HG03196 (cell line): ENCODE measurements at regions not wholly inside any gene's neighbourhood (a gene's known extent, or its start where the extent isn't known, plus 50 kb on each side); places are given as distances from the start of the nearest gene placed in this dataset.
"Not testable (repeated sequence)": the region's sequence is repeated elsewhere in the genome, so short reads cannot be mapped to it uniquely, and the experiment has no call there.

Experiments used
- ATAC-seq: cut with Tn5 transposase; IDR thresholded peaks from one replicate; pipeline ENCODE4 v1.9.1; 2021; ENCODE audit not compliant: unreplicated experiment

DNA sequence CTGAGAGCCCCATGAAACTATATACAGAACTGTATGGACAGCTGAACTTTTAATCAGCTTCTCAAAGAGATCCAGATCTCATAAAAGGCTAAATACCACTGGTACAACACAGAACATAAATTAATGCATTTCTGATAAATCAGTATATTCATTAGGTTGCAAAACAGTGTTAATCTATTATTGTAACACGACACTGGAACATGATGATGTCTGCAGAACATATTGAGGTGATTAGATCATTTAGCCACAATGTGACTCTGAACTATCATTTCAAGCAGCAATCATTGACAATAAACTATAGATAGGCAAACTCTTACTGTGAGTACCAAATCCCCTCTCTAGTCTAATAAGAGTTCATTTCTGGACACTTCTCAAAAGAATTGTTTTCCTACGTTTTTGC is 50.3 kb downstream of the GASK1B start:
- ATAC-seq: no peak

DNA sequence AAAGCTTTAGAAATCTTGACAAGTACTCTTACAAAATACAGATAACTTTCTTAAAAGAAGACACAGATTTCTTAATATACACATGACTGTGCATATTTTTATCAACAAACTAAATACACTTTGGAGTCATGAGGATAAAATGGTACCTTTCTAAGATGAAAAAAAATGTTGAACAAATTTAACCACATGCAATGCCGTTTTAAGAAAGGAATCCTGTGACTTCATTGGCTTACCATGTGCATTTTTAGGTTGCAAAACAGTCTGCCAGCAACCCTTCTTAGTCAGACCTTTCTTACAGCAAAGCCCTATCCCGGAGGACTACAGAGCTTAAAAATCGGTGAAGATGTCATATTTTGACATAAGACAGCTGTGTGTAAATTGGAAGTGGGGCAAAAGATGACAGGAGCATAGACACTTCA is 51.7 kb downstream of the GASK1B start:
- ATAC-seq: no peak

DNA sequence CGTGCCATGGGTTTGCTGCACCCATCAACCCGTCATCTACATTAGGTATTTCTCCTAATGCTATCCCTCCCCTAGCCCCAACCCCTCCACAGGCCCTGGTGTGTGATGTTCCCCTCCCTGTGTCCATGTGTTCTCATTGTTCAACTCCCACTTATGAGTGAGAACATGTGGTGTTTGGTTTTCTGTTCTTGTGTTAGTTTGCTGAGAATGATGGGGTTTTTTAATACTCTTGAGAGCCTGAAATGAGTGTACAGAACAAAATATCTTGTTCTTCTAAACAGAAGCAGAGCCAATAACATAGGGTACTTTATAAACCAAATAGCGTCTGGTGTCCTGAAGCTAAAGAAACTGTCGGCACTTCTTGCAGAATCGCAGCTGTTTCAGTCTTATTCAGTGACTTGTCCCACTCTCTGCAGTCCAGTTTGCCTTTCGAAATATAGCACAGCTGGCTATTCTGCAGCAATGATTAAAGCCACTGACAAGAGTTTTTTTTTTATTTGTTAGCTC is 52.1 kb downstream of the GASK1B start:
- ATAC-seq: not testable (repeated sequence)

GRCh38 chr4:158112611-158113010 is 60.2 kb downstream of the GASK1B start:
- ATAC-seq: no peak

- no peak for ATAC-seq
Observed at GRCh38 chr4:158111241-158111640, 61.6 kb downstream of the GASK1B start.

DNA sequence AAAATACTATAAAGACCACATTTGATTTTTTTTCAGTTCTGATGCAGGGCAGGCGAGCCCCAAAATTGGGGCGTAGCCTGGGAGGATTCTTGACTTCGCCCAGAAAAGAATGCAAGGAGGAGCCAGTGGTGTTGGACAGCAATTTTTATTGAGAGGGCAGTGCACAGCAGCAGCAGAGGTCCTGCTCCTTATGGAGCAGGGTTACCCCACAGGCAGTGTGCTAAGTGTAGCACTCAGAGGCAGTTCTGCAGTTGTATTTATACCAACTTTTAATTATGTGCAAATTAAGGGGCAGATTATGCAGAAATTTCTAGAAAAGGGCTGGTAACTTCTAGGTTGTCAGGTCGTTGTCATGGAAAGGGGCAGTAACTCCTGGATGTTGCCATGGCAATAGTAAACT is 69.9 kb downstream of the GASK1B start:
- ATAC-seq: no peak

DNA sequence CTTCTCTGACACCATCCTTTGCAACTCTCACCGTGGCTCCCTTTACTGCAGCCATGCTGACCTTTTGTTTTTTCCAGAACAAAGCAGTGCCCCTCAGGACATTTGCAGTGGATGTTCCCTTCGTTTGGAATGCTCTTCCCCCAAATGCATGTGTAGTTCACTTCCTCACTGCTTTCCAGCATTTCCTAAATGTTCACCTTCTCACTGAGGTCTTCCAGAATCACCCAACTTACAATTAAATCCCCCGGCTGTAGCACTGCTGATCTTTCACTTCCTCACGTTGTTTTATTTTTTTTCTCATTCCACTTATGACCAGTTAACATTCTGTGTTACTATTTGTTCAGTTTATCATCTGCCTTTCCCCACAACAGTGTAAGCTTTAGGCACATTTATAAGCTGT is 73.1 kb downstream of the GASK1B start:
- ATAC-seq: no peak

DNA sequence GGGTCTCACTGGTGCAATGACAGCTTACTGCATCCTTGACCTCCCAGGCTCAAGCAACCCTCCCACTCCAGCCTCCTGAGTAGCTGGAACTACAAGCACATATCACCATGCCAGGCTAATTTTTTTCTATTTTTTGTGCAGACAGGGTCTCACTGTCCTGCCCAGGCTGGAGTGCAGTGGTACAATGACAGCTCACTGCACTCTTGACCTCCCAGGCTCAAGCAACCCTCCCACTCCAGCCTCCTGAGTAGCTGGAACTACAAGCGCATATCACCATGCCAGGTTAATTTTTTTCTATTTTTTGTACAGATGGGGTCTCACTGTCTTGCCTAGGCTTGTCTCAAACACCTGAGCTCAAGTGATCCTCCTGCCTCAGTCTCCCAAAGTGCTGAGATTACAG is 74.0 kb downstream of the GASK1B start:
- no peak for ATAC-seq

- ATAC-seq: no peak
Observed at GRCh38 chr4:158094413-158095134, 78.3 kb downstream of the GASK1B start.

DNA sequence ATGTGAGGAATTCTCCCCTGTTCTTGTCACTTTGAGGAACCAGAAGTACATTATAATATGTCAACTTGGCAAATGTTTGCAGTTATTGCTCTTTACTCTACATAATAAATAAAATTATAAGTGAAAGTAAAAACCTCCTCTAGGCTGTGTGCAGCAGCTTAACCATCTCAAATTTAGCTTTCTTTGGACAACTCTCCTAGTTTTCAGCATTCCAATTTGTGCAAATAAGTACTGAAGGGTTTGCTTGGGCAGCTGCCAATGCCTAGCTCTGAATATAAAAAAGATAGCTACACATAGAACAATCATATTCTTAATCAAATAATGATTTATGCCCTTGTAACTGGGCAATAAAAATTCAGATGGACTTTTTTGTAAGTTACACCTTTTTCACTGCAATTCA is 82.5 kb downstream of the GASK1B start:
- no peak for ATAC-seq

GRCh38 chr4:158089897-158090296 is 82.9 kb downstream of the GASK1B start:
- ATAC-seq: not testable (repeated sequence)

GRCh38 chr4:158080354-158080753 is 92.5 kb downstream of the GASK1B start:
- no peak for ATAC-seq

DNA sequence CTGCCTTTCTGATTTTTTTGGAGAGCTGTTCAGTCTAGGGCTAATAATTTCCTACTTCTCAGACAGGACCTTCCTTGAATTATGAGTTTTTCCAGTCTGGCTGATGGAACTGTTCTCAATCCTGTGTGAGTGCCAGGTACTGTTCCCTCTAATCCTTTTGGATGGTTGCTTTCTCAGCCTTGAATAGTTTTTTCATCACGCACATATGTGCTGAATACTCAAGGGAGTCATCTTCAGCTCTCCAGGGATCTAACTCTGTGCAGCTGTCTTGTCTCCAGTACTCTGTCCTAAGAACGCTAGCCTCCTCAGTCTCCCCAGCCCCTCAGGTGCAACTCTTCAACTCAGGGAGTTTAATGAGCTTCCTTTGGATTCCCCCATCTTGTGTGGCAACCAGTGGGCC is 93.2 kb downstream of the GASK1B start:
- no peak for ATAC-seq

DNA sequence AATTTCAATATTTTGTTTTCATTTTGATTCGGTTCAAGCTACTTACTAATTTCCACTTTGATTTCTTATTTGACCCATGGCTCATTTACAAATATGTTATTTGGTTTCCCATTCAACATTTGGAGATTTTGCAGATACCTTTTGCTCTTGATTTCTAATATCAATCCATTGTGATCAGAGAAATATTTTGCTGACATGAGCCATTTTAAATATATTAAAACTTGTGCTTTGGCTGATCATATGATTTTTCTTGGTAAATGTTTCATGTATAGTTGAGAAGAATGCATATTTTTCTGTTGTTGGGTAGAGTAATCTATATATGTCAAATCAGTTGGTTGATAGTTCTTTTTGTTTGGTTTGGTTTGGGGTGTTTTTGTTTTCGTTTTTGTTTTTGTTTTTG is 95.0 kb downstream of the GASK1B start:
- ATAC-seq: no peak

DNA sequence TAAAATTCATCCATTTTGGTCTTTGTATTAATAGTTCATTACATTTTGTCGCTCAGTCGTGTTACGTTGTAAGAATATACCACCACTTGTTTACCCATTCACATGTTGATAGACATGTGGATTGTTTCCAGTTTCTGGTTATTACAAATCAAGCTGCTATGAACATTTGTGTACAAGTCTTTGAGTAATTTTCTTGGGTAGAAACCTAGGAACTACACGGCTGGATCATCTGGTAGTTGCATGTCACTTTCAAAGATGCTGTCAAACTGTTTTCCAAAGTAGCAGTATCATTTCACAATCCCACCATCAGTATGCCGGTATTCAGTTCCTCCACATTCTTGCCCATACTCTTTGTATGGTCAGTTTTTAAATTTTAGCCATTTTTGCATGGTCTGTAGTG is 98.0 kb downstream of the GASK1B start:
- no peak for ATAC-seq

- no peak for ATAC-seq
Observed at GRCh38 chr4:158071931-158072330, 100.9 kb downstream of the GASK1B start.

GRCh38 chr4:158068068-158068467 is 104.8 kb downstream of the GASK1B start:
- no peak for ATAC-seq

DNA sequence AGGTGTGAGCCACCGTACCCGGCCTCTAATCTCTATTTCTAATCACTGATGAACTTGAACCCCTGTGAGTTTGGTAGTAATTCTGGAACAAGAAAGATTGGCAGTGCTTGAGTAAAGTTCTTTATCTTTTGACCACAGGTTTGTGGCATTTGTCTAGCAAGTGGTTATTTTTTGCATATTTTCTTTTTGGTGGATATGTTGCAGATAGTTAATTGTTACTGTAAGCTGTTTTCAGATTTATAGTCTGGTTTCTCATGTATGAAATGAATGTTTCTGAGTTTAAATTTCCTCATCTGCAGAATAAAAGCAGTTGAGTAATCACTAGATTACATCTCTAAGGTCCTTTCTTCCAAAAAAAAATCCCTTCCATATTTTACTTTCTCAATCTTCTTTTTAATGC is 105.2 kb downstream of the GASK1B start:
- ATAC-seq: no peak

GRCh38 chr4:158065603-158066002 is 107.2 kb downstream of the GASK1B start:
- no peak for ATAC-seq

GRCh38 chr4:158065176-158065575 is 107.6 kb downstream of the GASK1B start:
- ATAC-seq: no peak

GRCh38 chr4:158056689-158057245 is 116.1 kb downstream of the GASK1B start:
- ATAC-seq: no peak

DNA sequence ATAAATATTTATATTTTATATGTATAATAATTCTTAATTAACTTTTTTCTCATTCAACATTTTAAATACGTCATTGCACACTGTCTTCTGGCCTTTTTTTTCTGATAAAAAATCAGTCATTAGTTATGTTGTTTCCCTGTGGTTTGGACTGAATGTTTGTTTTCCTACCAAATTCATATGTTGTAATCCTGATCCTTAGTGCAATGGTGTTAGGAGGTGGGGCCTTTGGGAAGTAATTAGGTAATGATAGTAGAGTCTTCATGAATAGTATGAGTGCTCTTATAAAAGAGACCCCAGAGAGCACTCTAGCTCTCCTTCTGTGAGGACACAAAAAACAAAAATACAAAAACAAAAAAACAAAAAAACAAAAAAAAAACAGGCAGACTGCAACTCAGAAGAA is 117.2 kb downstream of the GASK1B start:
- ATAC-seq: no peak

GRCh38 chr4:158053801-158054200 is 119.0 kb downstream of the GASK1B start:
- ATAC-seq: no peak
